OCI-LY1 (cell line): ENCODE measurements at regions not wholly inside any gene's neighbourhood (a gene's known extent, or its start where the extent isn't known, plus 50 kb on each side); places are given as distances from the start of the nearest gene placed in this dataset.

Experiments used
- H2AFZ ChIP-seq: fragments of 200-600 bp; sonication (generic), shearing (Covaris generic); 2 replicates; pipeline ENCODE4 v1.6.0; 2014; ENCODE audit warnings: antibody characterized with exemption, mild to moderate bottlenecking, low read length
- H3F3A ChIP-seq: fragments of 200-600 bp; sonication (generic), shearing (Covaris generic); 2 replicates; pipeline ENCODE4 v1.6.0; 2014; ENCODE audit warnings: mild to moderate bottlenecking, antibody characterized with exemption, low read length, moderate library complexity; ENCODE audit not compliant: insufficient read depth
- H3K27ac ChIP-seq: fragments of 200-600 bp; sonication (generic); 2 replicates; pipeline ENCODE4 v1.5.1; 2014; ENCODE audit warnings: low read length, mixed run types, mild to moderate bottlenecking, low read depth; ENCODE audit not compliant: poor library complexity, severe bottlenecking
- H3K27me3 ChIP-seq: fragments of 200-600 bp; sonication (generic); 2 replicates; pipeline ENCODE4 v1.6.0; 2014; ENCODE audit warnings: antibody characterized with exemption, mild to moderate bottlenecking, low read length, moderate library complexity; ENCODE audit not compliant: insufficient read depth
- H3K36me3 ChIP-seq: fragments of 200-600 bp; sonication (generic); 2 replicates; pipeline ENCODE4 v1.6.1; 2014; ENCODE audit warnings: mild to moderate bottlenecking, antibody characterized with exemption, low read length, moderate library complexity, mixed read lengths; ENCODE audit not compliant: insufficient read depth
- H3K4me1 ChIP-seq: fragments of 200-600 bp; sonication (generic); 2 replicates; pipeline ENCODE4 v1.5.1; 2014; ENCODE audit warnings: mild to moderate bottlenecking, low read length, moderate library complexity; ENCODE audit not compliant: insufficient read depth, severe bottlenecking
- H3K4me2 ChIP-seq: fragments of 200-600 bp; sonication (generic), shearing (Covaris generic); 2 replicates; pipeline ENCODE4 v1.6.1; 2014; ENCODE audit warnings: low read length
- H3K4me3 ChIP-seq: fragments of 200-600 bp; sonication (generic); 2 replicates; pipeline ENCODE4 v1.5.1; 2014; ENCODE audit warnings: low read length, low read depth, mild to moderate bottlenecking, mixed read lengths; ENCODE audit not compliant: poor library complexity, severe bottlenecking
- H3K79me2 ChIP-seq: fragments of 200-600 bp; shearing (Covaris generic); 2 replicates; pipeline ENCODE4 v1.6.1; 2016; ENCODE audit warnings: mixed run types, low read length, mixed read lengths; ENCODE audit not compliant: insufficient read depth
- H3K9ac ChIP-seq: fragments of 200-600 bp; sonication (generic), shearing (Covaris generic); 2 replicates; pipeline ENCODE4 v1.6.1; 2014; ENCODE audit warnings: mild to moderate bottlenecking, low read length, mixed read lengths
- H3K9me2 ChIP-seq: fragments of 200-600 bp; sonication (generic), shearing (Covaris generic); 2 replicates; pipeline ENCODE4 v1.6.1; 2014; ENCODE audit warnings: low read depth, mild to moderate bottlenecking, low read length, mixed read lengths
- H3K9me3 ChIP-seq: fragments of 200-600 bp; shearing (Covaris generic); 2 replicates; pipeline ENCODE4 v1.6.1; 2014; ENCODE audit warnings: low read length, mixed read lengths
- H4K20me1 ChIP-seq: fragments of 200-600 bp; sonication (generic), shearing (Covaris generic); 2 replicates; pipeline ENCODE4 v1.6.0; 2016; ENCODE audit warnings: mild to moderate bottlenecking, low read length; ENCODE audit not compliant: insufficient read depth
- CTCF ChIP-seq: fragments of 200-600 bp; sonication (generic), shearing (Covaris generic); IDR thresholded peaks from 2 replicates; pipeline ENCODE4 v1.5.1; 2017; ENCODE audit warnings: mild to moderate bottlenecking, antibody characterized with exemption, low read length, moderate library complexity, mixed read lengths
- EZH2 ChIP-seq: fragments of 200-600 bp; sonication (generic), shearing (Covaris generic); IDR thresholded peaks from 2 replicates; pipeline ENCODE4 v1.8.0; 2017; ENCODE audit warnings: borderline replicate concordance, mixed run types, mild to moderate bottlenecking, antibody characterized with exemption, low read length, moderate library complexity, mixed read lengths

GRCh38 chr7:156523447-156524048 lies 117.0 kb upstream of the RNF32 start:
- no peaks in the 10 kb centered on the region for H3K4me1 ChIP-seq
- H4K20me1 ChIP-seq: no peaks in the 10 kb centered on the region
- no peak overlapping the region for H3K27ac ChIP-seq
- H3K9ac ChIP-seq: no peak overlapping the region
- TF ChIP-seq CTCF (no peak), EZH2 (no peak)
- H3K79me2 ChIP-seq: no peaks in the 10 kb centered on the region
- no peaks in the 10 kb centered on the region for H3F3A ChIP-seq
- H3K9me2 ChIP-seq: no peaks in the 10 kb centered on the region
- no peak overlapping the region for H2AFZ ChIP-seq
- no peak overlapping the region for H3K4me3 ChIP-seq
- no peaks in the 10 kb centered on the region for H3K36me3 ChIP-seq
- no peaks in the 10 kb centered on the region for H3K9me3 ChIP-seq
- H3K27me3 ChIP-seq: peaks cover 9% of the 10 kb centered on the region; the same call in 1 of the 2 replicates
- no peak overlapping the region for H3K4me2 ChIP-seq

- no peak overlapping the region for H3K9ac ChIP-seq
- H3K4me3 ChIP-seq: no peak overlapping the region
- peaks cover 7% of the 10 kb centered on the region; the same call in 1 of the 2 replicates for H3K27me3 ChIP-seq
- TF ChIP-seq CTCF (no peak), EZH2 (no peak)
- no peaks in the 10 kb centered on the region for H3K9me2 ChIP-seq
- H2AFZ ChIP-seq: no peak overlapping the region
- no peaks in the 10 kb centered on the region for H3K4me1 ChIP-seq
- H3K79me2 ChIP-seq: no peaks in the 10 kb centered on the region
- no peaks in the 10 kb centered on the region for H3K36me3 ChIP-seq
- no peaks in the 10 kb centered on the region for H4K20me1 ChIP-seq
- H3F3A ChIP-seq: no peaks in the 10 kb centered on the region
- no peak overlapping the region for H3K27ac ChIP-seq
- no peaks in the 10 kb centered on the region for H3K9me3 ChIP-seq
- H3K4me2 ChIP-seq: no peak overlapping the region
Measured at GRCh38 chr7:156522801-156523200, 117.8 kb upstream of the RNF32 start.

GRCh38 chr7:156519070-156519469 lies 121.5 kb upstream of the RNF32 start:
- no peaks in the 10 kb centered on the region for H3F3A ChIP-seq
- H3K4me3 ChIP-seq: no peak overlapping the region
- no peak overlapping the region for H3K27ac ChIP-seq
- H4K20me1 ChIP-seq: no peaks in the 10 kb centered on the region
- no peak overlapping the region for H3K4me2 ChIP-seq
- H3K9me2 ChIP-seq: no peaks in the 10 kb centered on the region
- no peaks in the 10 kb centered on the region for H3K4me1 ChIP-seq
- H3K9me3 ChIP-seq: no peaks in the 10 kb centered on the region
- no peak overlapping the region for H3K9ac ChIP-seq
- no peak for TF ChIP-seq CTCF
- TF ChIP-seq EZH2: no peak
- H3K36me3 ChIP-seq: no peaks in the 10 kb centered on the region
- H3K27me3 ChIP-seq: peaks cover 7% of the 10 kb centered on the region; the same call in 1 of the 2 replicates
- H3K79me2 ChIP-seq: no peaks in the 10 kb centered on the region
- no peak overlapping the region for H2AFZ ChIP-seq
